Fibroblast of skin of left quadriceps (primary cell): ENCODE measurements at regions not wholly inside any gene's neighbourhood (a gene's known extent, or its start where the extent isn't known, plus 50 kb on each side); places are given as distances from the start of the nearest gene placed in this dataset.
A peak's percentile ranks its signal among the peaks of the same experiment; 100 is the strongest.
"Not testable (repeated sequence)": the region's sequence is repeated elsewhere in the genome, so short reads cannot be mapped to it uniquely, and the experiment has no call there.

Source experiments
- DNase-seq, 2 experiments: peaks; one replicate each; pipeline ENCODE4 v3.0.0-alpha.2; 2013; ENCODE audit warnings: low read depth in 2 of 2

GRCh38 chr20:10109641-10110040 is 74.9 kb downstream of the ANKEF1 start:
- DNase-seq = no peak

GRCh38 chr20:10110151-10110550 is 75.4 kb downstream of the ANKEF1 start:
- DNase-seq = peak in 1 of 2 experiments; percentile 20

GRCh38 chr20:10111139-10111958 is 76.6 kb downstream of the ANKEF1 start:
- DNase-seq = no peak

GRCh38 chr20:10111959-10112250 is 77.1 kb downstream of the ANKEF1 start:
- no peak for DNase-seq

- DNase-seq = no peak
These were observed 79.0 kb downstream of the ANKEF1 start for GRCh38 chr20:10113746-10114145.

- DNase-seq = no peak
These were observed 79.8 kb downstream of the ANKEF1 start for GRCh38 chr20:10114598-10114997.

GRCh38 chr20:10115021-10115420 is 80.2 kb downstream of the ANKEF1 start:
- DNase-seq = peak; percentile 92

- no peak for DNase-seq
These were observed 84.5 kb downstream of the ANKEF1 start for GRCh38 chr20:10119336-10119735.

GRCh38 chr20:10124883-10125282 is 90.1 kb downstream of the ANKEF1 start:
- not testable (repeated sequence) for DNase-seq

GRCh38 chr20:10125757-10126156 is 91.0 kb downstream of the ANKEF1 start:
- DNase-seq = no peak

GRCh38 chr20:10129749-10130148 is 88.9 kb upstream of the SNAP25 start:
- no peak for DNase-seq

- peak; percentile 43 to 46 for DNase-seq
These were observed 86.8 kb upstream of the SNAP25 start for GRCh38 chr20:10131732-10132345.

- no peak for DNase-seq
These were observed 86.2 kb upstream of the SNAP25 start for GRCh38 chr20:10132387-10132786.

- DNase-seq = no peak
These were observed 85.1 kb upstream of the SNAP25 start for GRCh38 chr20:10133532-10133931.

GRCh38 chr20:10134176-10134575 is 84.5 kb upstream of the SNAP25 start:
- no peak for DNase-seq

- DNase-seq = no peak
These were observed 83.2 kb upstream of the SNAP25 start for GRCh38 chr20:10135438-10135837.

- no peak for DNase-seq
These were observed 81.6 kb upstream of the SNAP25 start for GRCh38 chr20:10137032-10137431.

- DNase-seq = no peak
These were observed 81.1 kb upstream of the SNAP25 start for GRCh38 chr20:10137533-10137932.

GRCh38 chr20:10157549-10157948 is 61.1 kb upstream of the SNAP25 start:
- no peak for DNase-seq

- DNase-seq = no peak
These were observed 51.6 kb upstream of the SNAP25 start for GRCh38 chr20:10167040-10167439.

- no peak for DNase-seq
These were observed 51.0 kb upstream of the SNAP25 start for GRCh38 chr20:10167594-10167993.
